ENCODE measurements at regions not wholly inside any gene's neighbourhood (a gene's known extent, or its start where the extent isn't known, plus 50 kb on each side); places are given as distances from the start of the nearest gene placed in this dataset.

DNA sequence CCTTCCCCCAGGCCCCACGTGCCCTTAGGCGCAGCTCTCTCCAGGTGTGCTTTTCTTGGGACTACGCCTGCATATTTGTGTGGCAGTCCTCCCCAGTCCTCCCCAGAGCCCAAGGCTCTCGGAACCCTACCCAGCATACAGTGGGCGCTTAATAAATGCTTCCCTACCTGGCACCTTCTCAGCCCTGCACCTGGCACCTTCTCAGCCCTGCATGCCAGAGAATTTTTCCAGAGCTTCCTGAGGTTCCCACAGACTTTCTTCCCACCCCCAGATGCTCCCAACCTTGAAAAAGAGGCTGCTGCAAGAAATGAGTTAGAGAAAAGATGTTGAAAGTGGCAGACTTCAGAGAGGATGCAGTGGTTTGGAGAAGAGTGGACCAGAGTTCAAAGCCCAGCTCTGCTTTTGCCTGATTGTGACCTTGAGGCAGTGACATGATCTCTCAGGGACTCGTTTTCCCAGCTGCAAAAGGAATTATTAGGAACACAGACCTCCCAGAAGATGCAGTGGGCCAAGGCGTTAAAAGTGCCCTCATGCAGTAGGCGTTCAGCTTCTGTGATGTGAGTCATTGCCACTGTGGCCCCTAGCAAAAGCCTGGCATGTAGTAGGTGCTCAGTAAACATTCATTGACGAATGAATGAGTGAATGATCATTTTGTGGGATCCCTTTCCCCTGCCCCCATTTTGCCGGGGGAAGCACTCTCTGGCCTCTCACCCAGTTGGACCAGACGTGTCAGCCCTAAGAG lies 167.2 kb downstream of the PHETA1 start:
- no peaks in the 10 kb centered on the region for H3K27me3 ChIP-seq (ENCODE audit: insufficient read depth, poor library complexity, severe bottlenecking)
- H3K27ac ChIP-seq (replicated peaks): no peak overlapping the region
- no peak for DNase-seq (ENCODE audit: low read depth in 1 of 2, low spot score in 1 of 2)
- no peak overlapping the region for H3K4me3 ChIP-seq (replicated peaks; ENCODE audit: insufficient read depth, low read length)
- TF ChIP-seq, protein P1, sequence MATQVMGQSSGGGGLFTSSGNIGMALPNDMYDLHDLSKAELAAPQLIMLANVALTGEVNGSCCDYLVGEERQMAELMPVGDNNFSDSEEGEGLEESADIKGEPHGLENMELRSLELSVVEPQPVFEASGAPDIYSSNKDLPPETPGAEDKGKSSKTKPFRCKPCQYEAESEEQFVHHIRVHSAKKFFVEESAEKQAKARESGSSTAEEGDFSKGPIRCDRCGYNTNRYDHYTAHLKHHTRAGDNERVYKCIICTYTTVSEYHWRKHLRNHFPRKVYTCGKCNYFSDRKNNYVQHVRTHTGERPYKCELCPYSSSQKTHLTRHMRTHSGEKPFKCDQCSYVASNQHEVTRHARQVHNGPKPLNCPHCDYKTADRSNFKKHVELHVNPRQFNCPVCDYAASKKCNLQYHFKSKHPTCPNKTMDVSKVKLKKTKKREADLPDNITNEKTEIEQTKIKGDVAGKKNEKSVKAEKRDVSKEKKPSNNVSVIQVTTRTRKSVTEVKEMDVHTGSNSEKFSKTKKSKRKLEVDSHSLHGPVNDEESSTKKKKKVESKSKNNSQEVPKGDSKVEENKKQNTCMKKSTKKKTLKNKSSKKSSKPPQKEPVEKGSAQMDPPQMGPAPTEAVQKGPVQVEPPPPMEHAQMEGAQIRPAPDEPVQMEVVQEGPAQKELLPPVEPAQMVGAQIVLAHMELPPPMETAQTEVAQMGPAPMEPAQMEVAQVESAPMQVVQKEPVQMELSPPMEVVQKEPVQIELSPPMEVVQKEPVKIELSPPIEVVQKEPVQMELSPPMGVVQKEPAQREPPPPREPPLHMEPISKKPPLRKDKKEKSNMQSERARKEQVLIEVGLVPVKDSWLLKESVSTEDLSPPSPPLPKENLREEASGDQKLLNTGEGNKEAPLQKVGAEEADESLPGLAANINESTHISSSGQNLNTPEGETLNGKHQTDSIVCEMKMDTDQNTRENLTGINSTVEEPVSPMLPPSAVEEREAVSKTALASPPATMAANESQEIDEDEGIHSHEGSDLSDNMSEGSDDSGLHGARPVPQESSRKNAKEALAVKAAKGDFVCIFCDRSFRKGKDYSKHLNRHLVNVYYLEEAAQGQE (IDR thresholded peaks at IDR 0.05; ENCODE audit: insufficient replicate concordance, low read depth): no peak
- TF ChIP-seq GABPA (IDR thresholded peaks at IDR 0.05; ENCODE audit: low read depth) (no peak), POLR2AphosphoS5 (IDR thresholded peaks at IDR 0.05; ENCODE audit: low read depth) (no peak), SPI1 (IDR thresholded peaks at IDR 0.05; ENCODE audit: borderline replicate concordance, low read depth) (no peak)
- TF ChIP-seq, protein P2, sequence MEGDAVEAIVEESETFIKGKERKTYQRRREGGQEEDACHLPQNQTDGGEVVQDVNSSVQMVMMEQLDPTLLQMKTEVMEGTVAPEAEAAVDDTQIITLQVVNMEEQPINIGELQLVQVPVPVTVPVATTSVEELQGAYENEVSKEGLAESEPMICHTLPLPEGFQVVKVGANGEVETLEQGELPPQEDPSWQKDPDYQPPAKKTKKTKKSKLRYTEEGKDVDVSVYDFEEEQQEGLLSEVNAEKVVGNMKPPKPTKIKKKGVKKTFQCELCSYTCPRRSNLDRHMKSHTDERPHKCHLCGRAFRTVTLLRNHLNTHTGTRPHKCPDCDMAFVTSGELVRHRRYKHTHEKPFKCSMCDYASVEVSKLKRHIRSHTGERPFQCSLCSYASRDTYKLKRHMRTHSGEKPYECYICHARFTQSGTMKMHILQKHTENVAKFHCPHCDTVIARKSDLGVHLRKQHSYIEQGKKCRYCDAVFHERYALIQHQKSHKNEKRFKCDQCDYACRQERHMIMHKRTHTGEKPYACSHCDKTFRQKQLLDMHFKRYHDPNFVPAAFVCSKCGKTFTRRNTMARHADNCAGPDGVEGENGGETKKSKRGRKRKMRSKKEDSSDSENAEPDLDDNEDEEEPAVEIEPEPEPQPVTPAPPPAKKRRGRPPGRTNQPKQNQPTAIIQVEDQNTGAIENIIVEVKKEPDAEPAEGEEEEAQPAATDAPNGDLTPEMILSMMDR (IDR thresholded peaks at IDR 0.05; ENCODE audit: insufficient read depth, low read length): no peak

DNA sequence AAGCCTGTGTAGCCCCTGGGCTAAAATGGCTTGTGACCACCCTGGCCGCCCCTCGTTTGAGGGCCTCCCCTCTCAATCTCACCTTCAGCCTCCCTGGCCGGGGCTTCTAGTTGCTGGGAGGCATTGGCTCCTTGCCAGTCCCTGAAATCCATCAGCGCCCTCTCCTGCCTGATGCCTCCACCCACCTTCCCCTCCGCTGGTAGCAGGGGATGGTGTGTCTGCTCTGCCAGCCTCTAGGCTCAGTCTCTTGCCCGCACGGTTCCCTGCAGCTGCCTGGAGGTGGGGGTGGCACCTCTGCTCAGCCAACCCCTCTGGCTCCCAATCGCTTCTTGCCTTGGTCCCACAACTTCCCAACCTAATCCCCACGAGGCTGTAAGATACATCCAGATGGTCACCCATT lies 167.9 kb downstream of the PHETA1 start:
- H3K4me3 ChIP-seq (replicated peaks; ENCODE audit: insufficient read depth, low read length): no peak overlapping the region
- TF ChIP-seq SPI1 (IDR thresholded peaks at IDR 0.05; ENCODE audit: borderline replicate concordance, low read depth) (no peak), POLR2AphosphoS5 (IDR thresholded peaks at IDR 0.05; ENCODE audit: low read depth) (no peak), GABPA (IDR thresholded peaks at IDR 0.05; ENCODE audit: low read depth) (no peak)
- TF ChIP-seq, protein P2 (IDR thresholded peaks at IDR 0.05; ENCODE audit: insufficient read depth, low read length): no peak
- TF ChIP-seq, protein P1 (IDR thresholded peaks at IDR 0.05; ENCODE audit: insufficient replicate concordance, low read depth): no peak
- H3K27ac ChIP-seq (replicated peaks): no peak overlapping the region
- no peak for DNase-seq (ENCODE audit: low read depth in 1 of 2, low spot score in 1 of 2)
- H3K27me3 ChIP-seq (ENCODE audit: insufficient read depth, poor library complexity, severe bottlenecking): no peaks in the 10 kb centered on the region

DNA sequence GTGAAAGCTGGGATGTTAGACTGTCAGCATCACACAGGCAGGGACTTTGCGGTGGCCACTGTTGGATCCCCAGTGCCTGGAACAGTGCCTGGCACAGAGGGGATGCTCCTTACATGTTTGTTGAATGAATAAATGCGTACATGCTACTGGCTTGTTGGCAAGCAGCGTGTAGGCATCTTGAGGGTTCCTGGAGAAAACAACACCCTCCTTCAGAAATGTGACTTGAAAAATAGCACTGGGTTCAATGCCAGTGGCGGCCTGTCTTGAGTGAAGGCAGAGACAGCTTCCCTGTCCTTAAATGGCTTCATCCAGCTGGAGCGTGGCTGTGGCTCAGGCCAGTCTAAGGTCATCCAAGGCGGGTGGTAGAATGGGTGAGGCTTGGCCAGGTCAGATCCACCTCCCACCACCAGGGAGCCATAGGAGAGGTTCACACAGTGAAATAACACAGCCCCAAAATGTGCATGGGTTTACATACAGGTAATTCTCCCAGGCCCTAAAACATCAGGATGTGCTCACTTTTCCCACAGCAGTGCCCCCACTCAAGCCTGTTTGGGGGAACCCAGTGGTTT lies 171.4 kb downstream of the PHETA1 start:
- H3K27me3 ChIP-seq (ENCODE audit: insufficient read depth, poor library complexity, severe bottlenecking): no peaks in the 10 kb centered on the region
- TF ChIP-seq SPI1 (IDR thresholded peaks at IDR 0.05; ENCODE audit: borderline replicate concordance, low read depth) (no peak), GABPA (IDR thresholded peaks at IDR 0.05; ENCODE audit: low read depth) (no peak), POLR2AphosphoS5 (IDR thresholded peaks at IDR 0.05; ENCODE audit: low read depth) (no peak)
- TF ChIP-seq, protein P1 (IDR thresholded peaks at IDR 0.05; ENCODE audit: insufficient replicate concordance, low read depth): no peak
- TF ChIP-seq, protein P2 (IDR thresholded peaks at IDR 0.05; ENCODE audit: insufficient read depth, low read length): no peak
- no peak for DNase-seq (ENCODE audit: low read depth in 1 of 2, low spot score in 1 of 2)
- no peak overlapping the region for H3K4me3 ChIP-seq (replicated peaks; ENCODE audit: insufficient read depth, low read length)
- H3K27ac ChIP-seq (replicated peaks): peak overlapping the region; percentile 70

Data from HL-60 (cell line).